ENCODE measurements at regions not wholly inside any gene's neighbourhood (a gene's known extent, or its start where the extent isn't known, plus 50 kb on each side); places are given as distances from the start of the nearest gene placed in this dataset.

GRCh38 chr2:107448160-107448559 is 378.5 kb upstream of the RGPD4 start:
- TF ChIP-seq CTCF (IDR thresholded peaks at IDR 0.05) (no peak), POLR2A (IDR thresholded peaks at IDR 0.05; ENCODE audit: low read depth) (no peak), EP300 (IDR thresholded peaks at IDR 0.05) (no peak)

All from esophagus muscularis mucosa (tissue), 4 donors.